Endothelial cell of umbilical vein (primary cell): ENCODE measurements at regions not wholly inside any gene's neighbourhood (a gene's known extent, or its start where the extent isn't known, plus 50 kb on each side); places are given as distances from the start of the nearest gene placed in this dataset.

ENCODE experiments used
- BruUV-seq: library from RNA; stranded (reverse); fragments of 400-500 nt; replicated peaks from 2 replicates; lab custom pipeline; 2021; lab: Mats Ljungman, UMichigan
- CTCF ChIA-PET: fragments of 300-600, 350-600 bp; sonication (Branson Sonifier 250); formaldehyde crosslinking; loops from one replicate; lab custom pipeline; 2021; ENCODE audit warnings: antibody characterized with exemption, inconsistent platforms; lab: Charles Lee
- POLR2A ChIA-PET: fragments of 300-600, 350-600 bp; sonication (Branson Sonifier 250); formaldehyde crosslinking; loops from one replicate; lab custom pipeline; 2021; ENCODE audit warnings: antibody characterized with exemption, inconsistent platforms; lab: Charles Lee
- DNase-seq: peaks from one replicate; pipeline ENCODE4 v3.0.0-alpha.2; 2011; ENCODE audit warnings: low read depth, low spot score
- FAIRE-seq: peaks from 2 replicates; lab custom pipeline; 2011; peaks lifted over from hg19 to GRCh38; lab: Jason Lieb, UNC
- H2AFZ ChIP-seq: 2 replicates; pipeline ENCODE4 v1.6.0; 2012; ENCODE audit warnings: low read depth, low read length, control low read depth, inconsistent platforms
- H3K27ac ChIP-seq: 2 replicates; pipeline ENCODE4 v1.5.1; 2011; ENCODE audit warnings: low read depth, mild to moderate bottlenecking, control low read depth, low read length, moderate library complexity; ENCODE audit not compliant: insufficient read depth
- H3K27me3 ChIP-seq, 2 experiments: 2 replicates each; pipeline versions ENCODE4 v1.6.0 to v1.6.1; 2011; ENCODE audit warnings: low read length in 2 of 2, mixed read lengths in 1 of 2; ENCODE audit not compliant: control insufficient read depth in 2 of 2, insufficient read depth in 2 of 2
- H3K36me3 ChIP-seq, 2 experiments: 2 replicates in 1 of 2; 3 replicates in 1 of 2; pipeline ENCODE4 v1.5.1; 2011; ENCODE audit warnings: low read length in 2 of 2, mild to moderate bottlenecking in 1 of 2, moderate library complexity in 1 of 2; ENCODE audit not compliant: control insufficient read depth in 2 of 2, insufficient read depth in 2 of 2; ENCODE audit errors: extremely low read depth in 1 of 2
- H3K4me1 ChIP-seq: 3 replicates; pipeline ENCODE4 v1.5.1; 2011; ENCODE audit warnings: mild to moderate bottlenecking, low read length; ENCODE audit not compliant: control insufficient read depth, insufficient read depth; ENCODE audit errors: extremely low read depth
- H3K4me2 ChIP-seq: 2 replicates; pipeline ENCODE4 v1.6.1; 2011; ENCODE audit warnings: low read length, control low read depth, mixed read lengths; ENCODE audit not compliant: insufficient read depth
- H3K4me3 ChIP-seq, 3 experiments: fragments of 200-600 bp in 1 of 3; sonication (generic), shearing (Covaris generic) in 1 of 3; replicated peaks in 1 of 3; 2 replicates each; pipeline ENCODE4 v1.5.1; 2011 to 2016; ENCODE audit warnings: control low read depth in 3 of 3, low read length in 3 of 3, mild to moderate bottlenecking in 2 of 3, inconsistent platforms in 1 of 3, low read depth in 1 of 3, moderate library complexity in 1 of 3; ENCODE audit not compliant: insufficient read depth in 1 of 3
- H3K79me2 ChIP-seq: 2 replicates; pipeline ENCODE4 v1.6.0; 2012; ENCODE audit warnings: low read length, inconsistent platforms; ENCODE audit not compliant: control insufficient read depth, insufficient read depth
- H3K9ac ChIP-seq: replicated peaks from 2 replicates; pipeline ENCODE3; 2011; ENCODE audit warnings: low read length, control low read depth; ENCODE audit not compliant: insufficient read depth; ENCODE audit errors: extremely low read depth
- H3K9me1 ChIP-seq: replicated peaks from 3 replicates; pipeline ENCODE4 v1.6.0; 2011; ENCODE audit warnings: mild to moderate bottlenecking, low read length; ENCODE audit not compliant: control insufficient read depth, insufficient read depth; ENCODE audit errors: extremely low read depth
- H3K9me3 ChIP-seq: replicated peaks from 2 replicates; pipeline ENCODE4 v1.5.1; 2012; ENCODE audit warnings: low read length, inconsistent platforms; ENCODE audit not compliant: control insufficient read depth, insufficient read depth
- H4K20me1 ChIP-seq: replicated peaks from 2 replicates; pipeline ENCODE3; 2011; ENCODE audit warnings: mild to moderate bottlenecking, low read length; ENCODE audit not compliant: control insufficient read depth, insufficient read depth; ENCODE audit errors: extremely low read depth
- EZH2 ChIP-seq: IDR thresholded peaks from 2 replicates; pipeline ENCODE4 v1.6.1; 2012; ENCODE audit warnings: borderline replicate concordance, low read depth, mild to moderate bottlenecking, moderate library complexity, low read length, inconsistent platforms; ENCODE audit not compliant: severe bottlenecking
- FOS ChIP-seq: IDR thresholded peaks from 2 replicates; pipeline ENCODE4 v1.6.1; 2011; ENCODE audit warnings: mild to moderate bottlenecking, low read length, moderate library complexity, borderline replicate concordance; ENCODE audit not compliant: insufficient read depth
- dilution Hi-C: fragments of 300-500 bp; cut with MboI; formaldehyde crosslinking; loops from one replicate; pipeline ENCODE4 v1.15.0; 2019; ENCODE audit warnings: low sequenced_read_pairs; ENCODE audit not compliant: extremely low pct_ligation_motif_present
- intact Hi-C: fragments of 100-400 bp; cut with micrococcal nuclease; formaldehyde crosslinking; loops from one replicate; pipeline ENCODE4 v1.10.0; 2022
- TF ChIP-seq, protein P1 (sequence below), 2 donors: IDR thresholded peaks; 1 replicate in 1 of 2; 2 replicates in 1 of 2; pipeline ENCODE4 v1.5.1; 2011; ENCODE audit warnings: low read length in 2 of 2, mild to moderate bottlenecking in 2 of 2, moderate library complexity in 2 of 2, control low read depth in 1 of 2, inconsistent platforms in 1 of 2, low read depth in 1 of 2; ENCODE audit not compliant: insufficient read depth in 1 of 2; ENCODE audit errors: extremely low read depth in 1 of 2
- TF ChIP-seq, protein P2 (sequence below): IDR thresholded peaks from 2 replicates; pipeline ENCODE4 v1.6.1; 2011; ENCODE audit not compliant: insufficient read depth, insufficient read length

DNA sequence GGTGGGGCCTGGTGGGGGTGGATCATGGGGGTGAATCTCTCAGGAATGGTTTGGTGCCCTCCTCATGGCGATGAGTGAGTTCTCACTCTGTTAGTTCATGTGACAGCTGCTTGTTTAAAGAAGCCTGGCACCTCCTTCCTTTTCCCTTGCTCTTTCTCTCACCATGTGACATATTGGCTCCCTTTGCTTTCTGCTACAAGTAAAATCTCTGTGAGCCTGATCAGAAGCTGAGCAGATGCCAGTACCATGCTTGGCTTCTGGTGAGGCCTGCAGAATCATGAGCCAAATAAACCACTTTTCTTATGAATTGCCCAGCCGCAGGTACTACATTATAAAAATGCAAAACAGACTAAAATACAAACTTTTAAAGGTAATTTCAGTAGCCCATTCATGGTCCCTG, 73.4 kb upstream of the TEX51 start:
- no peaks in the 10 kb centered on the region for H3K4me1 ChIP-seq
- H3K27me3 ChIP-seq, result no peaks in the 10 kb centered on the region
- H3K27ac ChIP-seq, result no peak overlapping the region
- H3K9me1 ChIP-seq, result no peaks in the 10 kb centered on the region
- no peak for DNase-seq
- BruUV-seq, result no TSS peak
- ChIA-PET CTCF (no interaction called here), POLR2A (no interaction called here)
- H2AFZ ChIP-seq, result no peak overlapping the region
- intact Hi-C loops, result no loop called here
- TF ChIP-seq FOS, result no peak
- H3K9me3 ChIP-seq, result no peaks in the 10 kb centered on the region
- no peaks in the 10 kb centered on the region for H4K20me1 ChIP-seq
- H3K4me2 ChIP-seq, result no peak overlapping the region
- no peaks in the 10 kb centered on the region for H3K79me2 ChIP-seq
- dilution Hi-C loops, result no loop called here
- no peak overlapping the region for H3K4me3 ChIP-seq
- FAIRE-seq, result no peak
- H3K9ac ChIP-seq, result no peak overlapping the region
- H3K36me3 ChIP-seq, result no peaks in the 10 kb centered on the region

DNA sequence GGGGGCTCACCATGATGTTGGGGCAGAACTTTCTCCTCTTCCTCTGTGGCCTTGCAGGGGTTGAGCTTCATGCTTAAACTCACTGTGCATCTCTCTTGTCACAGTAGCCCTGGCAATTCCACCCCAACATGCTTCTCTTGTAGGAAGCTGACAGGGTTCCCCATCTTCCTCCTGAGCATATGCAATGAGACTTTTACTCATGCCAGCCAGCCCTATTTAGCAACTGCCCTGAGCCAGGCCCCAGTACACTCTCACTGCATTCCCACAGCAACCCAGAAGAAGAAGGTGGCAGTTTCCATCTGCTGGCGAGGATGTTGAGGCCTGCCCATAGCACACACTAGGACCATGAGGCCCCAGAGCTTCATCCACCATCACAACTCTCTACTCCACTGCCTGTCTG, 72.2 kb upstream of the TEX51 start:
- TF ChIP-seq EZH2 (no peak), FOS (no peak)
- TF ChIP-seq, protein P1, sequence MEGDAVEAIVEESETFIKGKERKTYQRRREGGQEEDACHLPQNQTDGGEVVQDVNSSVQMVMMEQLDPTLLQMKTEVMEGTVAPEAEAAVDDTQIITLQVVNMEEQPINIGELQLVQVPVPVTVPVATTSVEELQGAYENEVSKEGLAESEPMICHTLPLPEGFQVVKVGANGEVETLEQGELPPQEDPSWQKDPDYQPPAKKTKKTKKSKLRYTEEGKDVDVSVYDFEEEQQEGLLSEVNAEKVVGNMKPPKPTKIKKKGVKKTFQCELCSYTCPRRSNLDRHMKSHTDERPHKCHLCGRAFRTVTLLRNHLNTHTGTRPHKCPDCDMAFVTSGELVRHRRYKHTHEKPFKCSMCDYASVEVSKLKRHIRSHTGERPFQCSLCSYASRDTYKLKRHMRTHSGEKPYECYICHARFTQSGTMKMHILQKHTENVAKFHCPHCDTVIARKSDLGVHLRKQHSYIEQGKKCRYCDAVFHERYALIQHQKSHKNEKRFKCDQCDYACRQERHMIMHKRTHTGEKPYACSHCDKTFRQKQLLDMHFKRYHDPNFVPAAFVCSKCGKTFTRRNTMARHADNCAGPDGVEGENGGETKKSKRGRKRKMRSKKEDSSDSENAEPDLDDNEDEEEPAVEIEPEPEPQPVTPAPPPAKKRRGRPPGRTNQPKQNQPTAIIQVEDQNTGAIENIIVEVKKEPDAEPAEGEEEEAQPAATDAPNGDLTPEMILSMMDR (IDR thresholded peaks at IDR 0.05; ENCODE audit: extremely low read depth in 1 of 2, insufficient read depth in 1 of 2, low read depth in 1 of 2, low read length in 2 of 2), result no peak
- TF ChIP-seq, protein P2, sequence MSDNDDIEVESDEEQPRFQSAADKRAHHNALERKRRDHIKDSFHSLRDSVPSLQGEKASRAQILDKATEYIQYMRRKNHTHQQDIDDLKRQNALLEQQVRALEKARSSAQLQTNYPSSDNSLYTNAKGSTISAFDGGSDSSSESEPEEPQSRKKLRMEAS, result no peak
- H3K4me2 ChIP-seq, result no peak overlapping the region
- H3K4me1 ChIP-seq, result no peaks in the 10 kb centered on the region
- ChIA-PET CTCF (no interaction called here), POLR2A (no interaction called here)
- H2AFZ ChIP-seq, result no peak overlapping the region
- dilution Hi-C loops (no loop called here), intact Hi-C loops (no loop called here)
- no peaks in the 10 kb centered on the region for H4K20me1 ChIP-seq
- H3K9me3 ChIP-seq, result no peaks in the 10 kb centered on the region
- no peaks in the 10 kb centered on the region for H3K9me1 ChIP-seq
- H3K4me3 ChIP-seq, result no peak overlapping the region
- no peak overlapping the region for H3K27ac ChIP-seq
- no peaks in the 10 kb centered on the region for H3K79me2 ChIP-seq
- H3K27me3 ChIP-seq, result no peaks in the 10 kb centered on the region
- FAIRE-seq (no peak), DNase-seq (no peak)
- H3K9ac ChIP-seq, result no peak overlapping the region
- BruUV-seq, result no TSS peak
- no peaks in the 10 kb centered on the region for H3K36me3 ChIP-seq
